ENCODE measurements at regions not wholly inside any gene's neighbourhood (a gene's known extent, or its start where the extent isn't known, plus 50 kb on each side); places are given as distances from the start of the nearest gene placed in this dataset.

GRCh38 chr12:91594715-91595114, 412.1 kb upstream of the DCN start:
- TF ChIP-seq, protein P1, sequence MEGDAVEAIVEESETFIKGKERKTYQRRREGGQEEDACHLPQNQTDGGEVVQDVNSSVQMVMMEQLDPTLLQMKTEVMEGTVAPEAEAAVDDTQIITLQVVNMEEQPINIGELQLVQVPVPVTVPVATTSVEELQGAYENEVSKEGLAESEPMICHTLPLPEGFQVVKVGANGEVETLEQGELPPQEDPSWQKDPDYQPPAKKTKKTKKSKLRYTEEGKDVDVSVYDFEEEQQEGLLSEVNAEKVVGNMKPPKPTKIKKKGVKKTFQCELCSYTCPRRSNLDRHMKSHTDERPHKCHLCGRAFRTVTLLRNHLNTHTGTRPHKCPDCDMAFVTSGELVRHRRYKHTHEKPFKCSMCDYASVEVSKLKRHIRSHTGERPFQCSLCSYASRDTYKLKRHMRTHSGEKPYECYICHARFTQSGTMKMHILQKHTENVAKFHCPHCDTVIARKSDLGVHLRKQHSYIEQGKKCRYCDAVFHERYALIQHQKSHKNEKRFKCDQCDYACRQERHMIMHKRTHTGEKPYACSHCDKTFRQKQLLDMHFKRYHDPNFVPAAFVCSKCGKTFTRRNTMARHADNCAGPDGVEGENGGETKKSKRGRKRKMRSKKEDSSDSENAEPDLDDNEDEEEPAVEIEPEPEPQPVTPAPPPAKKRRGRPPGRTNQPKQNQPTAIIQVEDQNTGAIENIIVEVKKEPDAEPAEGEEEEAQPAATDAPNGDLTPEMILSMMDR (IDR thresholded peaks at IDR 0.05; ENCODE audit: extremely low read depth, missing control alignments): no peak
- DNase-seq (ENCODE audit: low spot score): no peak

- no peak for DNase-seq (ENCODE audit: low spot score)
- TF ChIP-seq, protein P1 (IDR thresholded peaks at IDR 0.05; ENCODE audit: extremely low read depth, missing control alignments): no peak
Observed at GRCh38 chr12:91591639-91591987, 409.0 kb upstream of the DCN start.

- no peak for DNase-seq (ENCODE audit: low spot score)
- TF ChIP-seq, protein P1 (IDR thresholded peaks at IDR 0.05; ENCODE audit: extremely low read depth, missing control alignments): no peak
Observed at GRCh38 chr12:91590966-91591638, 408.5 kb upstream of the DCN start.

DNA sequence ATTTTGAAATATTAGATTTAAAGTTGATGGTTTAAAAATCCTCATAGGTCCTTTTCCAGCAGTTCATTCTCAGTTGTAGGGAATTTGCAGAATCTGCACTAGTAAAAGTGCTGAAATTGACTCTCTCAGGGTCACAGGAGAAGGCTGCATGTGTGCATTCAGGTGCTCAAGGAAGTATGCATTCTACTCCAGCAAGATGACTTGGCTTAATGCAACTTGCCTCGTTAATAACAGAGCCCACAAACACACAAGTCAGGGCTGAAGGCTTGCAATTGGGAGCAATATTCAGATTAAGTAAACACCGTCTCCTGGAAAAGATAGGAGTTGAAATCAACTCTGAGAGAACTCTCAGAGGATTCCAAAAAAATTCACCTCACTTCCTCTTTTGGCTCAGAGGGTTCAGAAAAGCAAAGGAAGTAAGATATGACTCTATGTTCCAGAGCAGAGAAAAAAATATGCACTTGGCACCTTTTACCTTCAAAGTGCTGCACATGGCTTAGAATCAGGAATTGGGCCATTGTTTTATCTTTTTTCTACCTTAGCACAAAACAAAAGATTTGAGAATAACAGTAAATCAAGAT, 406.3 kb upstream of the DCN start:
- no peak for DNase-seq (ENCODE audit: low spot score)
- TF ChIP-seq, protein P1 (IDR thresholded peaks at IDR 0.05; ENCODE audit: extremely low read depth, missing control alignments): no peak

GRCh38 chr12:91586015-91586414, 403.4 kb upstream of the DCN start:
- TF ChIP-seq, protein P1 (IDR thresholded peaks at IDR 0.05; ENCODE audit: extremely low read depth, missing control alignments): no peak
- DNase-seq (ENCODE audit: low spot score): no peak

DNA sequence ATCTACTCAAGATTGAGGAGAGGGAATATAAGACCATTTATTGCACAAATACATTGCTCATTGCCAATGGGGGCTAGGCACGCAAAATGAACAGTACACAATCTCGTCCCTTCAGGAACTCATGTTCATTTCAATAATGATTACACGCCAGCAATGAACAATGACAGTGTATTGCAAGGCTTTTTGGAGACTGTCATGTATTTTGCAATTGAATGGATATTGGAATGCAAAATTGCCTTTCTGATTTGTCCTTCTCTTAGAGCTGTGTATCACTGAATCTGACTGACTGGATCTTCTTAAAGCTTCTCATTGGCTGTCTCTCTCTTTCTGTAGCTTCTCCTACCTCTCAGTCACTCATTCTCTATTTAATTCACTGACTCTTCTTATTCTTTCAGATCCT, 400.2 kb upstream of the DCN start:
- TF ChIP-seq, protein P1 (IDR thresholded peaks at IDR 0.05; ENCODE audit: extremely low read depth, missing control alignments): no peak
- DNase-seq (ENCODE audit: low spot score): no peak

DNA sequence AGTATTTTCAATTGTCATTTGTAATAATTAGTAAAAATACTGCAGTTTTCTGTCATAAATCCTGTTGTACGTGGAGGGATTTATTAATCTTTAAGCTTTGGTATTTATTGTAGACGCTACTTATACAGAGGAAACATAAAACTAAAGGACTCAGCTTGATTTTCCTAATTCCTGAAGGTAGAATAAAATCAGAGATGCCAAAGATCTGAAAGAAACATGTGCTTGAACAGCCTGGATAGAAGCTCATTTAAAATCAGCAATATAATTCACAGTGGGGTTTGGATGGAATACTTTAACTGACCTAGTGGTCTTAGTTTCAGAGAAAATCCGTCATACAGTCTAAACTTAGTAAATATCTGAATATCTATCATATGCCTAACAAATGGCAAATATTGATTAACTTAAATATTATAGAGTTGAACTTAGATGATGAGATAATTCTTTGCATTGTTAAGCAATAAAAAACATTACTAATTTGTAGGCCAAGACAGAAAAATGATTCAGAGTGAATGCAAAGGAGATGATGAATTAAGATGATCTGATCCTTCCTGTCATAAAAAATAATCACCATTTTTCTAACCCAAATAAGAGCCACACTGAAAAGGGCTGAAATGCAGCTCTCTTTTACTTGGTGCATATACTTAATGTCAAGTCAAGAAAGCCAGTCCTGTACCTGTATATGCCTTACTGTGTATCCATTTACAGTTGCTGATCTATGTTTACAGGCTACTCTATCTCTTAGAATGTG, 397.1 kb upstream of the DCN start:
- DNase-seq (ENCODE audit: low spot score): no peak
- TF ChIP-seq, protein P1 (IDR thresholded peaks at IDR 0.05; ENCODE audit: extremely low read depth, missing control alignments): no peak
